HUES64 (cell line): ENCODE measurements at regions not wholly inside any gene's neighbourhood (a gene's known extent, or its start where the extent isn't known, plus 50 kb on each side); places are given as distances from the start of the nearest gene placed in this dataset.

ENCODE experiments used
- H3K27ac ChIP-seq: 2 replicates; pipeline ENCODE4 v1.7.0; 2013; ENCODE audit warnings: low read depth, low read length, inconsistent platforms
- H3K27me3 ChIP-seq: 2 replicates; pipeline ENCODE4 v1.6.1; 2013; ENCODE audit warnings: mild to moderate bottlenecking, low read length; ENCODE audit not compliant: insufficient read depth
- H3K36me3 ChIP-seq: 2 replicates; pipeline ENCODE4 v1.6.1; 2013; ENCODE audit warnings: mild to moderate bottlenecking, low read length; ENCODE audit not compliant: insufficient read depth
- H3K4me1 ChIP-seq: 2 replicates; pipeline ENCODE4 v1.6.1; 2013; ENCODE audit warnings: mild to moderate bottlenecking, low read length, moderate library complexity; ENCODE audit not compliant: insufficient read depth
- H3K4me3 ChIP-seq: 2 replicates; pipeline ENCODE4 v1.5.1; 2013; ENCODE audit warnings: mild to moderate bottlenecking, low read length, moderate library complexity
- H3K9ac ChIP-seq: 2 replicates; pipeline ENCODE4 v1.6.1; 2013; ENCODE audit warnings: mild to moderate bottlenecking, low read depth, low read length
- H3K9me3 ChIP-seq: 2 replicates; pipeline ENCODE4 v1.6.1; 2013; ENCODE audit warnings: low read depth, low read length; ENCODE audit not compliant: insufficient read depth
- WGBS: fragments of 150-250, 120-280 bp; methylation state at CpG from one replicate; pipeline ENCODE4 v1.1.7; 2013; ENCODE audit warnings: missing lambda C conversion rate; 5-methylcytosine and 5-hydroxymethylcytosine counted together

DNA sequence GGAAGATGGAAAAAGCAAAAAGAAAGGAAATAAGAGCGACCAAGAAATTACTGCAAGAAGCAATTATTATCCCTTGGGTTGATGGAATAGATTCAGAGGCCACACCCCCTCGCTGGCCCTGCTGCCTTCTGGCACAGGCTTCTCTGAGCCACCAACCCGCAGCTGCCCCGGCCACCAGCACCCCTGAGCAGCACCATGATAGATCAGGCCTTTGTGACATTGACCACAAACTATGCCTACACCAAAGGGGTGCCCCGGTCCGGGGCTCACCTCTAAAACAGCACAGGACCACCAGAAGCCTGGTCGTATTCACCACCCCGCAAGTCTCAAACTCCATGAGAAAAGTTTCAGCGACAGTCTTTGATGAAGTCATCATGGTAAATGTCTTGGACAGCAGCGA is 1059.3 kb downstream of the SLITRK1 start:
- H3K4me3 ChIP-seq: no peak overlapping the region
- no peaks in the 10 kb centered on the region for H3K4me1 ChIP-seq
- H3K36me3 ChIP-seq: no peaks in the 10 kb centered on the region
- H3K9me3 ChIP-seq: no peaks in the 10 kb centered on the region
- 97% methylated on average over 10 of the region's 10 CpGs for WGBS
- H3K27ac ChIP-seq: no peak overlapping the region
- H3K9ac ChIP-seq: no peak overlapping the region
- no peaks in the 10 kb centered on the region for H3K27me3 ChIP-seq

GRCh38 chr13:82817133-82817532 is 1065.1 kb downstream of the SLITRK1 start:
- H3K27me3 ChIP-seq: no peaks in the 10 kb centered on the region
- whole genome bisulfite sequencing: no CpG with 5 or more reads among the region's 3 CpGs
- H3K4me3 ChIP-seq: no peak overlapping the region

GRCh38 chr13:82815791-82816190 is 1066.5 kb downstream of the SLITRK1 start:
- 0 out of 2 replicates have a peak, but pooled peaks cover 2% of the 10 kb centered on the region for H3K9me3 ChIP-seq
- H3K36me3 ChIP-seq: no peaks in the 10 kb centered on the region
- H3K27ac ChIP-seq: no peak overlapping the region
- 100% methylated on average over 1 of the region's 1 CpG for WGBS
- no peak overlapping the region for H3K9ac ChIP-seq
- no peaks in the 10 kb centered on the region for H3K27me3 ChIP-seq
- no peaks in the 10 kb centered on the region for H3K4me1 ChIP-seq
- no peak overlapping the region for H3K4me3 ChIP-seq

More at GRCh38 chr13:82817133-82817532, 1065.1 kb downstream of the SLITRK1 start:
- 0 out of 2 replicates have a peak, but pooled peaks cover 2% of the 10 kb centered on the region for H3K9me3 ChIP-seq
- no peak overlapping the region for H3K9ac ChIP-seq
- no peaks in the 10 kb centered on the region for H3K36me3 ChIP-seq
- H3K27ac ChIP-seq: no peak overlapping the region
- no peaks in the 10 kb centered on the region for H3K4me1 ChIP-seq

DNA sequence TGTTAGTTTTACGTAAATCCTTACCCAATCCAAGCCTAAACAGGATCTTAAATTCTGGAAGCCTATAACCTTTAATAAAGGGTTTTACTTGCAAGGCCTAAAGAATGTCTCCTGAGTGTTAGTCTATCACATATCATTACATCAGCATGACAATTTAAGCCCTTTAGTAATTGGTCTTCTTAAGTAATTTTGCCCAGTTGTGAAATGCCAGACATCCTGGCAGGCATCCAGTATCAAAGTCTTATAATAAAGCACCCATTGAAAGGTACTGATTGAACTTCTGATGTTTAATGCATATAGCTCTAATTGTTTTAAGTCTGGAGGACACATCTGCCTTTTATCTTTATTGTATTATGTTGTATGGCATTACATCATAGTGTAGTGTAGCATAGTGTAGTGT is 1078.9 kb downstream of the SLITRK1 start:
- Histone ChIP-seq H3K27ac (no peak overlapping the region), H3K36me3 (no peaks in the 10 kb centered on the region), H3K9me3 (no peaks in the 10 kb centered on the region), H3K27me3 (no peaks in the 10 kb centered on the region), H3K4me1 (no peaks in the 10 kb centered on the region), H3K4me3 (no peak overlapping the region), H3K9ac (no peak overlapping the region)
- WGBS: no CpG with 5 or more reads among the region's 1 CpG

DNA sequence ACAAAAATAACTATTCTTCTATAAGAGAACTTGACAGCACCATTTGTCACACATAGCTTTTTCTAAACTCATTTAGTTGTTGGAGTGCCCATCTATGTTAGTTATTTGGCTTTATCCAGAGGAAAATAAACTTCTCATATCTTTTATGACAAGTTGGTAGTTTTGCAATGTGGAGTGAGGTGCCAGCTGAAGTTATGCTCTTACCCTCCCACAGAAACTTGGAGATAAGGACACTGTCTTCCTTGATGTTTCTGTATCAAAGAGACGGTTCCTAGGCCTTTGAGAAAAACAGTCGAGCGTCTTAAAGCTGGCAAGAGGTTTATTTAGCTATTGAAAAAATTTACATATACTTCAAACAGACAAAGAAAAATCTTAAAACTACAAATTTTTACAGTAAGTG is 1079.7 kb downstream of the SLITRK1 start:
- H3K27ac ChIP-seq: no peak overlapping the region
- WGBS: 100% methylated on average over 1 of the region's 3 CpGs
- H3K9me3 ChIP-seq: no peaks in the 10 kb centered on the region
- no peaks in the 10 kb centered on the region for H3K27me3 ChIP-seq
- H3K9ac ChIP-seq: no peak overlapping the region
- H3K4me3 ChIP-seq: no peak overlapping the region
- H3K36me3 ChIP-seq: no peaks in the 10 kb centered on the region
- H3K4me1 ChIP-seq: no peaks in the 10 kb centered on the region

DNA sequence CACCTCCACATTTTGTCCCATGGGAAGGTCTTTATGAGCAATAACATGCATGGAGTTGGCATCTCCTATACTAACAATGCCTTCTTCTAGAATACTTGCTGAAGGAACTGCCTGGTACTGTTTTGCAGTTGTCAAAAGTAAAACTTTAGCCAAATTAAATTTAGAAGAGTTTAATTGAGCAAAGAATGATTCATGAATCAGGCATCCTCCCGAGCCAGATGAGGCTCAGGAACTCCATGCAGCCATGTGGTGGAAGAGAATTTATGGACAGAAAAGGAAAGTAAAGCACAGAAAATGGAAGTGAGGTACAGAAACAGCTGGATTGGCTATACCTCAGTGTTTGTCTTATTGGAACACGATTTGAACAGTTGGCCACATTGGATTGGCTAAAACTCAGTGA is 1081.9 kb downstream of the SLITRK1 start:
- H3K9ac ChIP-seq: no peak overlapping the region
- no peaks in the 10 kb centered on the region for H3K27me3 ChIP-seq
- no peaks in the 10 kb centered on the region for H3K9me3 ChIP-seq
- no peaks in the 10 kb centered on the region for H3K36me3 ChIP-seq
- no peak overlapping the region for H3K27ac ChIP-seq
- 94% methylated on average over 2 of the region's 2 CpGs for WGBS
- H3K4me1 ChIP-seq: no peaks in the 10 kb centered on the region
- no peak overlapping the region for H3K4me3 ChIP-seq

DNA sequence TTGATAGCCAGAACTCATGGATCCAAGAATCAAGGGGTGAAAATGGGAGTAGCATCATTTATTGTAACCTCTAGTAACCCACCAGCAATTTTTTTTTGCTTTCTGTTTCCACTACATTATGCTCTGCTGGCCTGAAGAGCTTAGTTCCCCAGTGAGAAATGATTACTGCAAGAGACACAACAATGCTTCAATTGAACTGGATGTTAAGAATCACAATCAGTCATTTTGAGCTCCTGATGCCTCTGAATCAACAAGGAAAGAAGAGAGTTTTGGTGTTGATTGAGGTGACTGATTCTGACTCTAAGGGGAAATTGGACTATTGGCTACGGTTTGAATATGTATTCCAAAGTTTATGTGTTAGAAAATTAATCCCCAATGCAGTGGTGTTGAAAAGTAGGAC is 1084.4 kb downstream of the SLITRK1 start:
- Histone ChIP-seq H3K4me3 (no peak overlapping the region), H3K27me3 (no peaks in the 10 kb centered on the region), H3K9me3 (no peaks in the 10 kb centered on the region), H3K9ac (no peak overlapping the region), H3K27ac (no peak overlapping the region), H3K4me1 (no peaks in the 10 kb centered on the region), H3K36me3 (no peaks in the 10 kb centered on the region)
- WGBS: 90% methylated on average over 1 of the region's 1 CpG

DNA sequence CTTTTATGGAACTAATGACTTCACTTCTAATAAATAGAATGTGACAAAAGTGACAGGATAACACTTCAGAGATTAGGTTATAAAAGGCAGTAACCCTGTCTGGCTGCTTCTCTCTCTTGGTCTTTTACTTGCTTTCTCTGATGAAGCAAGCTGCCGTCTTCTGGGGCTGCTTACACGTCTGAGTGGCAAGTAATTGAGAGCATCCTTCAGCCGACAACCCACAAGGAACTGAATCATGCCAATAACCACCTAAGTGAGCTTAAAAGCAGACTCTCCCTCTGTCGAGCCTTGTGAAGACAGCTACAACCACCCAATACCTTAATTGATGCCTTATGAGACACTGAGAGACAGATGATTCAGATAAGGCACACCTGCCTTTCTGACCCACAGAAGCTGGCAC is 1091.2 kb downstream of the SLITRK1 start:
- 89% methylated on average over 4 of the region's 4 CpGs for WGBS
- H3K4me3 ChIP-seq: no peak overlapping the region
- H3K27ac ChIP-seq: no peak overlapping the region
- no peak overlapping the region for H3K9ac ChIP-seq
- no peaks in the 10 kb centered on the region for H3K4me1 ChIP-seq
- no peaks in the 10 kb centered on the region for H3K27me3 ChIP-seq
- H3K36me3 ChIP-seq: no peaks in the 10 kb centered on the region
- no peaks in the 10 kb centered on the region for H3K9me3 ChIP-seq

DNA sequence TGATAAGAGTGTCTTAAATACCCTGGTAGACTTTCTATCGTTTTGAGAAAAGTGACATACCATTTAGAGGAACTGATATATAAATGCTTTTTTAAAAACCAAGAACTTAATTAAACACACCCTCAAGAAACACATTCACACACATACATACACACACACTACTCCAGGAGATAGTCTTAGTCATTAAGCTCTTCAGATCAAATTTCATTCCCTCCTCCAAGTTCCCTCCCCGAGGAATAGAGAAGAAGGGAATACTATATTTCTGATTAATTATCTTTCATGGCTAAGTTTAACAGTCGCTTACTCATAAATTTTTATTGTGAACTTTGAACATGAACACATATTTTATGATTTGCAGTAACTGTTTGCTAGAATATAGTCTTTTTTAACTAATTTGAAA is 1109.5 kb downstream of the SLITRK1 start:
- Histone ChIP-seq H3K36me3 (no peaks in the 10 kb centered on the region), H3K27me3 (no peaks in the 10 kb centered on the region), H3K4me3 (no peak overlapping the region), H3K9ac (no peak overlapping the region), H3K9me3 (0 out of 2 replicates have a peak, but pooled peaks cover 2% of the 10 kb centered on the region), H3K4me1 (no peaks in the 10 kb centered on the region), H3K27ac (no peak overlapping the region)
- WGBS: 83% methylated on average over 1 of the region's 3 CpGs

DNA sequence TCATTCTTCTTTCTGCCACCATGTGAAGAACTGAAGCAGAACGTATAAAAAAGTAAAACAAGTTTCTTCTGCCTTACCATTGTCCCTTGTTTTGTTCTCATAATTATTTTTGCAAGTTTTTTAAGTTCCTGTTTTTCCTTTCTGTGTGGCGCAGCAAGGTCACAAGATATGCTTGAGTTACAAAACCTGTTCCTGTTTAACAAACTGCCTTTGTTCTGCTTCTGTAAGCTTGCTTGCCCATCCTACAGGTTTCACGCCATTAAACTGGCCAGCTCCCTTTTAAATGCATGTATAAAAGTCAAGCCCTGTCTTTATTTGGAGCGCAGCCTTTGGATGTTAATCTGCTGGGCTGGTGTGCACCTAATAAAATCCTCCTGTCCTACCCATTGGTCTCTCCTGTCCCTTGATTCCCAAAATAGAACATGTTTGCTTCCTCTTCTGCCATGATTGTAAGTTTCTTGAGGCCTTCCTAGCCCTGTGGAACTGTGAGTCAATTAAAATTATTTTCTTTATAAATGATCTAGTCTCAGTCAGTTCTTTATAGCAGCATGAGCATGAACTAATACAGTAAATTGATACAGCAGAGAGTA is 1115.4 kb downstream of the SLITRK1 start:
- H3K27ac ChIP-seq: no peak overlapping the region
- no peak overlapping the region for H3K9ac ChIP-seq
- H3K36me3 ChIP-seq: no peaks in the 10 kb centered on the region
- 0 out of 2 replicates have a peak, but pooled peaks cover 11% of the 10 kb centered on the region for H3K9me3 ChIP-seq
- 48% methylated on average over 4 of the region's 4 CpGs for WGBS
- no peak overlapping the region for H3K4me3 ChIP-seq
- no peaks in the 10 kb centered on the region for H3K27me3 ChIP-seq
- no peaks in the 10 kb centered on the region for H3K4me1 ChIP-seq

DNA sequence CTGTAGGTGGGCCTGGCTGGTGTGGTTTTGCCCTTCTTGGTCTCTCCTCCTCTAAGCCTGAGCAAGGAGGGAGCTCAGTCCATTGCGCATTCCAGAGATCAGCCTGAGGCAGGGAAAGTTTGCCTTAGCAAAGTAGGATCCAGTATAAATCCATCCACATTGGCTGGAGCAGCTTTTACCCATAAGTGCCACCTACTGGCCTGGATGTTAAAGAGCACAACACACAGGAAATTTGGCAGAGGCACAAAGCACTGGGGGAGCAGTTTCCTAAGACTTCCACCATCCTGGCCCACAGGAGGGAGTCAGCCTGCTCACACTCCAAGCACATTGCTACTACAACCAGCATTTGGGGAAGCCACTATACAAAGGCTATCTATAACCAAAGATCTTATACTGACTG is 1124.2 kb downstream of the SLITRK1 start:
- no peaks in the 10 kb centered on the region for H3K36me3 ChIP-seq
- no peaks in the 10 kb centered on the region for H3K9me3 ChIP-seq
- no peaks in the 10 kb centered on the region for H3K27me3 ChIP-seq
- no peak overlapping the region for H3K4me3 ChIP-seq
- 92% methylated on average over 1 of the region's 1 CpG for WGBS
- H3K27ac ChIP-seq: no peak overlapping the region
- no peak overlapping the region for H3K9ac ChIP-seq
- no peaks in the 10 kb centered on the region for H3K4me1 ChIP-seq

DNA sequence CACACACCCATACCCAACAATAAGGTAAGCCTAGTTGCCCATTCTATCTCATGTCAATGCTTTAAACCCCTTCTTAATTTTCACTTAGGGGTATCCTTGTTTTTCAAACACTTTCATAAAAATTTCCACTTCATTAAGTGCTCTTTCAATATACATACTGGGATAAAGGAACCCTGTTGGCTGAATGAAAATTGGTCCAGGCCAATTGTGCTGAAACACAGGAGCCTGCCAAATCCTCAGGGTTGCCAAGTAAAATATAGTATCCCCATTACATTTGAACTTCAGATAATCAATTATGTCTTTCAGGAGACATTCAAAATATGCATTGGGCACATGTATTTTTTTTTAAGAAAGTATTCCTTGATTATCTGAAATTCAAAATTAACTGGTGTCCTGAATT is 1131.1 kb downstream of the SLITRK1 start:
- Histone ChIP-seq H3K9me3 (no peaks in the 10 kb centered on the region), H3K4me3 (no peak overlapping the region), H3K4me1 (peaks cover 25% of the 10 kb centered on the region), H3K36me3 (no peaks in the 10 kb centered on the region), H3K9ac (no peak overlapping the region), H3K27ac (no peak overlapping the region), H3K27me3 (no peaks in the 10 kb centered on the region)
